HepG2 (cell line): ENCODE measurements at regions not wholly inside any gene's neighbourhood (a gene's known extent, or its start where the extent isn't known, plus 50 kb on each side); places are given as distances from the start of the nearest gene placed in this dataset.

Experiments used
- NR0B2 ChIP-seq: sonication (generic); formaldehyde crosslinking; IDR thresholded peaks from 2 replicates; pipeline ENCODE4 v1.4.0; 2020; ENCODE audit warnings: mild to moderate bottlenecking, missing genetic modification reagents
- ZNF761 ChIP-seq: sonication (generic); formaldehyde crosslinking; conservative IDR thresholded peaks from 2 replicates; pipeline ENCODE4 v1.4.0; 2020; ENCODE audit warnings: mild to moderate bottlenecking, missing genetic modification reagents
- TF ChIP-seq, protein P1 (sequence below), 2 experiments: IDR thresholded peaks; 2 replicates each; pipeline ENCODE4 v1.6.1; 2011 to 2012; ENCODE audit warnings: low read length in 2 of 2, borderline replicate concordance in 1 of 2, low read depth in 1 of 2, mild to moderate bottlenecking in 1 of 2, moderate library complexity in 1 of 2

DNA sequence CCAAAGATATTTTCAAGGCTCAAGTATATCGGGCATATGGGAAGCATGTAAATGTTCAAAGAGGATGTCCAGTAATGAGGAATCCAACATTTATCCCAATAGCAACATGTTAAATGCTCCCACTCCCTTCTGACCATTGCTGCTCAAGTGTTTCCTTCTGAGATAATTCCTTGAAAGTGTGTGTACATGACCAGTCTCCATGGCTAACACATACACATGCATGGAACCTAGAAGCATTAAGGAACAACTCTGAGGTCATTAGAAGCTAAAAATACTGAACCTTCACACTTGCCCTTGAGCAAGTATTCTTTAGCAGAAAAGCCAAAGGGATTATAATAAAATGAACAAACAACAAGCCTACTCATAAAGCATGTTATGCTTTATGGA is 433.8 kb upstream of the TCF4 start:
- TF ChIP-seq ZNF761 (CRISPR knock-in tag) (no peak), NR0B2 (CRISPR knock-in tag) (no peak)
- TF ChIP-seq, protein P1, sequence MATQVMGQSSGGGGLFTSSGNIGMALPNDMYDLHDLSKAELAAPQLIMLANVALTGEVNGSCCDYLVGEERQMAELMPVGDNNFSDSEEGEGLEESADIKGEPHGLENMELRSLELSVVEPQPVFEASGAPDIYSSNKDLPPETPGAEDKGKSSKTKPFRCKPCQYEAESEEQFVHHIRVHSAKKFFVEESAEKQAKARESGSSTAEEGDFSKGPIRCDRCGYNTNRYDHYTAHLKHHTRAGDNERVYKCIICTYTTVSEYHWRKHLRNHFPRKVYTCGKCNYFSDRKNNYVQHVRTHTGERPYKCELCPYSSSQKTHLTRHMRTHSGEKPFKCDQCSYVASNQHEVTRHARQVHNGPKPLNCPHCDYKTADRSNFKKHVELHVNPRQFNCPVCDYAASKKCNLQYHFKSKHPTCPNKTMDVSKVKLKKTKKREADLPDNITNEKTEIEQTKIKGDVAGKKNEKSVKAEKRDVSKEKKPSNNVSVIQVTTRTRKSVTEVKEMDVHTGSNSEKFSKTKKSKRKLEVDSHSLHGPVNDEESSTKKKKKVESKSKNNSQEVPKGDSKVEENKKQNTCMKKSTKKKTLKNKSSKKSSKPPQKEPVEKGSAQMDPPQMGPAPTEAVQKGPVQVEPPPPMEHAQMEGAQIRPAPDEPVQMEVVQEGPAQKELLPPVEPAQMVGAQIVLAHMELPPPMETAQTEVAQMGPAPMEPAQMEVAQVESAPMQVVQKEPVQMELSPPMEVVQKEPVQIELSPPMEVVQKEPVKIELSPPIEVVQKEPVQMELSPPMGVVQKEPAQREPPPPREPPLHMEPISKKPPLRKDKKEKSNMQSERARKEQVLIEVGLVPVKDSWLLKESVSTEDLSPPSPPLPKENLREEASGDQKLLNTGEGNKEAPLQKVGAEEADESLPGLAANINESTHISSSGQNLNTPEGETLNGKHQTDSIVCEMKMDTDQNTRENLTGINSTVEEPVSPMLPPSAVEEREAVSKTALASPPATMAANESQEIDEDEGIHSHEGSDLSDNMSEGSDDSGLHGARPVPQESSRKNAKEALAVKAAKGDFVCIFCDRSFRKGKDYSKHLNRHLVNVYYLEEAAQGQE (IDR thresholded peaks at IDR 0.05; ENCODE audit: borderline replicate concordance in 1 of 2, low read depth in 1 of 2, low read length in 2 of 2): no peak
